ENCODE measurements at regions not wholly inside any gene's neighbourhood (a gene's known extent, or its start where the extent isn't known, plus 50 kb on each side); places are given as distances from the start of the nearest gene placed in this dataset.

GRCh38 chr9:91161465-91162300 is 200.0 kb downstream of the AUH start:
- DNase-seq = no peak

DNA sequence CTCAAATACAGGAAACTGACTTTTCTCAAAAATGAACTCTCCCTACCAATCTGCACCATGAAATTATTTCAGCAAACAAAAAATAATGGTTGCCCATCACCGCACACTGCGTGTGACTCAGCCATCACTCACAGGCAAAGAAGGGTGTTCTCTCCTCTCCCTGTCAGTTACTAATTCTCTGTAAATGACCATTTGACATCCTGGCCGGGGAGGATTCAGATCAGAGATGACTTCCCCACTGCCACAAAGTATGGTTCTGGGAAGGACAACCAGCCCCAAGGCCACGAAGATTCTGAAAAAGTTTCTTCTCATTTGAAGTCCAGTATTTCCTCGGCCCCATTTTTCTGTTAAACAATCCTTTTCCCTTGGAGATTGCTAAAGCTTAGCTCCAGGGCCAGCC is 199.4 kb downstream of the AUH start:
- DNase-seq = no peak

GRCh38 chr9:91162784-91163443 is 198.8 kb downstream of the AUH start:
- DNase-seq = no peak

- no peak for DNase-seq
Measured at GRCh38 chr9:91163444-91163772, 198.3 kb downstream of the AUH start.

DNA sequence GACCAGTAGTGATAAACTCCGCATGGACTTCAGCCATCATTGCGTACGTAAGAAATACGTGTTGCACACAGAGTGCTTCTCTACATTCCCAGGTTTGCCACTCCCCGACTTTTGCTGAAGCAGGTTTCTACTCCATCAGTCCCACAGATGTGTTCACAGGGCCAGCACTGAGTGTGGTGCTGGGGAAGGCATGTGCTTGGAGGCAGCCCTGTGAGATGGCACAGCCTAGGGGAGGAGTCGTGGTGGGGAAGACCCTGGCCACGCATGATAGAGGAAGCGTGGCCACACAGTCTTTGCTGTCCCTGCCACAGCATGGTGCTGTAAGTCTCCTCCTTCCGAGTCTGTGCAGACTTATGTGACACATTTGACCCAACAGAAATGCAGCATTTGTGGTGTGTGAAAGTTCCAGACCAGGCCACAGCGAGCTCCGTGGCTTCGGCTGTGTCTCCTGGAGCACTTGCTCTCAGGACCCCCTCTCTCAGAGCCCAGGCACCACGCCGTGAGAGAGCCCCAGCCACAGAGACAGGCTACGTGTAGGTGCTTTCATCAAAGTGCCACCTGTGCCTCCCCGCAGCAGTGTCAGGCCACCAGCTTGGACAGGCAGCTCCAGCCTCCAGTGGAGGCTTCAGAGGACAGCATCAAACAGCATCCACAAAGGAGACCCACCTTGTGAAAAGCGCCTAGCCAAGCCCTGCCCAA is 197.8 kb downstream of the AUH start:
- DNase-seq = no peak
